ENCODE measurements at regions not wholly inside any gene's neighbourhood (a gene's known extent, or its start where the extent isn't known, plus 50 kb on each side); places are given as distances from the start of the nearest gene placed in this dataset.

GRCh38 chr21:15436031-15436430 is 293.8 kb upstream of the USP25 start:
- no peaks in the 10 kb centered on the region for H3K4me1 ChIP-seq (ENCODE audit: control insufficient read depth, insufficient read depth, low read length)
- no peak overlapping the region for H3K27ac ChIP-seq (ENCODE audit: low read length)
- H3K27me3 ChIP-seq (ENCODE audit: control insufficient read depth, insufficient read depth, low read length), result no peaks in the 10 kb centered on the region
- H3K36me3 ChIP-seq (ENCODE audit: control insufficient read depth, insufficient read depth, low read length), result no peaks in the 10 kb centered on the region
- no peaks in the 10 kb centered on the region for H3K9me3 ChIP-seq (ENCODE audit: control insufficient read depth, low read depth, low read length)
- WGBS (ENCODE audit: insufficient coverage, low lambda C conversion rate), result no CpG with 5 or more reads among the region's 1 CpG
- no peak overlapping the region for H3K4me3 ChIP-seq (ENCODE audit: low read length)
- DNase-seq, result no peak

DNA sequence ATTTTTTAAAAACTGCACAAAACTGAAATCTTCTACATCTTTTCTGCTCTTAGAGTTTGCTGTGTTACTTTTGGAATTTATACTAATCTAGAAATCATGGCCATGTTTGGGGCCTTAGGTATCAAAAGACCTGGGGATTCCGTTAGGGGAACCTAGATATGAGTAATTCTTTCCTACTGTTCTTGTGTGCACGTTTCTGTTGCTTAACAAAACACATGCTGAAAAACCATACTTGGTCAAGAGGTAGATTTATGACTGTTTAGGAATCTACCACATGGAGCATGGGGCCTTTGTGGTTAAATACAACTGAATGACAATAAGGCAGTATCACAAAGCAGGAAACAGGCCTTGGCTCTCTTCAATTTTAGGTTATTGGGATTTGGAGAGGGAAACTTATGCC is 291.9 kb upstream of the USP25 start:
- Histone ChIP-seq H3K27ac (ENCODE audit: low read length) (no peak overlapping the region), H3K4me3 (ENCODE audit: low read length) (no peak overlapping the region), H3K9me3 (ENCODE audit: control insufficient read depth, low read depth, low read length) (no peaks in the 10 kb centered on the region), H3K27me3 (ENCODE audit: control insufficient read depth, insufficient read depth, low read length) (no peaks in the 10 kb centered on the region), H3K36me3 (ENCODE audit: control insufficient read depth, insufficient read depth, low read length) (no peaks in the 10 kb centered on the region), H3K4me1 (ENCODE audit: control insufficient read depth, insufficient read depth, low read length) (peaks cover 4% of the 10 kb centered on the region)
- DNase-seq, result no peak
- 55% methylated on average over 2 of the region's 2 CpGs for WGBS (ENCODE audit: insufficient coverage, low lambda C conversion rate)

DNA sequence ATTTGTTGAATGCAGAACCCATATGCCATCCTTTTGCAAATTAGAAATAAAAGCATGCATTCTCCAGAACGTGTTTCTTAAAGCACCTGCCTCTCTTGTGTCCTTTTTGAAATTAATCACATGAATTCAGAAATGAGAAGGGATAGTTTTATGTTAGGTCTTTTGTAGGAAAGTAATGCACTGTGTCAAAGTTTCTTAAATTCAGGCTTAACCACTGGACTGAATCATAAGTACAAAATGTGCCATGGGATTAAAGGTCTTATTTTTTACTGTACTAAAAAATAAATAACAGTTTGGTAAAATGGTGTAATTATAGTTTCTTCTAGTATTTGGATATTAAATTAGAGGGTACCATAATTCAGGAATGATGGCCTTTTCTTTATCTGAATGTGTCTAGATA is 290.1 kb upstream of the USP25 start:
- no peak overlapping the region for H3K4me3 ChIP-seq (ENCODE audit: low read length)
- peaks cover 10% of the 10 kb centered on the region for H3K4me1 ChIP-seq (ENCODE audit: control insufficient read depth, insufficient read depth, low read length)
- no peaks in the 10 kb centered on the region for H3K9me3 ChIP-seq (ENCODE audit: control insufficient read depth, low read depth, low read length)
- no peak overlapping the region for H3K27ac ChIP-seq (ENCODE audit: low read length)
- WGBS (ENCODE audit: insufficient coverage, low lambda C conversion rate), result 100% methylated on average over 1 of the region's 1 CpG
- no peaks in the 10 kb centered on the region for H3K27me3 ChIP-seq (ENCODE audit: control insufficient read depth, insufficient read depth, low read length)
- no peak for DNase-seq
- no peaks in the 10 kb centered on the region for H3K36me3 ChIP-seq (ENCODE audit: control insufficient read depth, insufficient read depth, low read length)

DNA sequence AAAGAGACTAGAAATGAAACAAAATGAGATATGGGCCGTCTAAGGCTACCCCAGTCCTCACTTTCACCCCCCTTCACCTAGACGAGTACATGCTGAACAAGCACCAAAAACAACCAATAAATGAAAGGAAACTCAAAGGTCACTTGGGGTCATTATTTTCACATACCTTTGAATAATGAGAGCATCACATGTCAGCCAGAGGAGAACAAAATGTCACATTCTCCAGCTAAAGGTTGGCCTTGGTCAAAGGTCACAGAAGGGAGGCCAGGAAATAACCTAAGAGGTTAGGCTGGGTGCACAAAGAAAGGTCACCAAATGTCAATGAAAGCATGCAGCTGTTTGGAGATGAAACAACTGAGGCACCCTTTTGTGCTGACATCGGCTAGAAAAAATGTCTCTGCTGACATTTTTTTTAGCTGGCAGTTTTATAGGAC is 288.7 kb upstream of the USP25 start:
- peaks cover 10% of the 10 kb centered on the region for H3K4me1 ChIP-seq (ENCODE audit: control insufficient read depth, insufficient read depth, low read length)
- no peaks in the 10 kb centered on the region for H3K27me3 ChIP-seq (ENCODE audit: control insufficient read depth, insufficient read depth, low read length)
- no peaks in the 10 kb centered on the region for H3K36me3 ChIP-seq (ENCODE audit: control insufficient read depth, insufficient read depth, low read length)
- no peak for DNase-seq
- H3K27ac ChIP-seq (ENCODE audit: low read length), result no peak overlapping the region
- WGBS (ENCODE audit: insufficient coverage, low lambda C conversion rate), result 60% methylated on average over 1 of the region's 3 CpGs
- no peak overlapping the region for H3K4me3 ChIP-seq (ENCODE audit: low read length)
- H3K9me3 ChIP-seq (ENCODE audit: control insufficient read depth, low read depth, low read length), result no peaks in the 10 kb centered on the region

- Histone ChIP-seq H3K4me3 (ENCODE audit: low read length) (no peak overlapping the region), H3K27me3 (ENCODE audit: control insufficient read depth, insufficient read depth, low read length) (no peaks in the 10 kb centered on the region), H3K9me3 (ENCODE audit: control insufficient read depth, low read depth, low read length) (no peaks in the 10 kb centered on the region), H3K27ac (ENCODE audit: low read length) (no peak overlapping the region), H3K36me3 (ENCODE audit: control insufficient read depth, insufficient read depth, low read length) (no peaks in the 10 kb centered on the region), H3K4me1 (ENCODE audit: control insufficient read depth, insufficient read depth, low read length) (peaks cover 10% of the 10 kb centered on the region)
- no peak for DNase-seq
These were observed 287.8 kb upstream of the USP25 start for GRCh38 chr21:15441992-15442391.

DNA sequence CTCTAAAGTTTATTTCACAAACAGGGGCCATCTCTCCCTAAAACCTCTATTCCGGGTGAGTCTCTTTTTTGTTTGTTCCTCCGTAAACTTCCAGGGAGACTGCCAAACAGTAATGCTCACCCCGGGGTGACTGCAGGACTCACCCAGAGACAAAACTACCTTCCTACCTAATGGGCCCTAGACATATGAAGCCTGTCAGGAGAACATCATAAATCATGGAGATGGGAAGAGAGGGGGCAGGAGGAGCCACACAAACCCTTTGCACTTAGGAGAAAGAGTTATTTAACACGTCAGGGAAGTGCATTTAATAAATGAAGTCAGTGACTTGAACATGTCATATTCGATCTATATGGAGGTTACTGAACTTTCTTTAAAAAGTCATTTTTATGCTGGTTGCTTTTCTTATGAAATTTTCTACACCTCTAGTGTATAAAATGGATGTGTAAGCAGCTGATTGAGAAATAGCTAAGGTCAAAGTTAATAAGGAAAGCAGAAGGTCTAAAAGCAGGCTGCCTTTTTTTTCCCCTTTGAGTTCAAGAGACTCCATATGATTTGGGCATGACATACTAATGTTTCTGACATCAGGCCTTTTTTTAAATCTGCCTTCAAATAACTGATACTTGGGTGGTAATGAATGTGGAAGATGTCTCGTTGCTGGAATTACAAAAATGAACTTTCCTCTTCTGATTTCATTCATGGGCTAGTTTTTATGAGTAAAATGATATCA is 286.9 kb upstream of the USP25 start:
- Histone ChIP-seq H3K9me3 (ENCODE audit: control insufficient read depth, low read depth, low read length) (no peaks in the 10 kb centered on the region), H3K36me3 (ENCODE audit: control insufficient read depth, insufficient read depth, low read length) (no peaks in the 10 kb centered on the region), H3K4me1 (ENCODE audit: control insufficient read depth, insufficient read depth, low read length) (peaks cover 10% of the 10 kb centered on the region), H3K27me3 (ENCODE audit: control insufficient read depth, insufficient read depth, low read length) (no peaks in the 10 kb centered on the region), H3K4me3 (ENCODE audit: low read length) (no peak overlapping the region), H3K27ac (ENCODE audit: low read length) (peak overlapping the region; percentile 43)
- WGBS (ENCODE audit: insufficient coverage, low lambda C conversion rate), result no CpG with 5 or more reads among the region's 6 CpGs
- peak in 1 of 2 donors; percentile 43 for DNase-seq

GRCh38 chr21:15443740-15444117 is 286.1 kb upstream of the USP25 start:
- H3K36me3 ChIP-seq (ENCODE audit: control insufficient read depth, insufficient read depth, low read length), result no peaks in the 10 kb centered on the region
- DNase-seq, result no peak
- H3K4me1 ChIP-seq (ENCODE audit: control insufficient read depth, insufficient read depth, low read length), result peaks cover 10% of the 10 kb centered on the region
- 64% methylated on average over 2 of the region's 2 CpGs for WGBS (ENCODE audit: insufficient coverage, low lambda C conversion rate)
- H3K27me3 ChIP-seq (ENCODE audit: control insufficient read depth, insufficient read depth, low read length), result no peaks in the 10 kb centered on the region
- no peaks in the 10 kb centered on the region for H3K9me3 ChIP-seq (ENCODE audit: control insufficient read depth, low read depth, low read length)
- no peak overlapping the region for H3K27ac ChIP-seq (ENCODE audit: low read length)
- no peak overlapping the region for H3K4me3 ChIP-seq (ENCODE audit: low read length)

DNA sequence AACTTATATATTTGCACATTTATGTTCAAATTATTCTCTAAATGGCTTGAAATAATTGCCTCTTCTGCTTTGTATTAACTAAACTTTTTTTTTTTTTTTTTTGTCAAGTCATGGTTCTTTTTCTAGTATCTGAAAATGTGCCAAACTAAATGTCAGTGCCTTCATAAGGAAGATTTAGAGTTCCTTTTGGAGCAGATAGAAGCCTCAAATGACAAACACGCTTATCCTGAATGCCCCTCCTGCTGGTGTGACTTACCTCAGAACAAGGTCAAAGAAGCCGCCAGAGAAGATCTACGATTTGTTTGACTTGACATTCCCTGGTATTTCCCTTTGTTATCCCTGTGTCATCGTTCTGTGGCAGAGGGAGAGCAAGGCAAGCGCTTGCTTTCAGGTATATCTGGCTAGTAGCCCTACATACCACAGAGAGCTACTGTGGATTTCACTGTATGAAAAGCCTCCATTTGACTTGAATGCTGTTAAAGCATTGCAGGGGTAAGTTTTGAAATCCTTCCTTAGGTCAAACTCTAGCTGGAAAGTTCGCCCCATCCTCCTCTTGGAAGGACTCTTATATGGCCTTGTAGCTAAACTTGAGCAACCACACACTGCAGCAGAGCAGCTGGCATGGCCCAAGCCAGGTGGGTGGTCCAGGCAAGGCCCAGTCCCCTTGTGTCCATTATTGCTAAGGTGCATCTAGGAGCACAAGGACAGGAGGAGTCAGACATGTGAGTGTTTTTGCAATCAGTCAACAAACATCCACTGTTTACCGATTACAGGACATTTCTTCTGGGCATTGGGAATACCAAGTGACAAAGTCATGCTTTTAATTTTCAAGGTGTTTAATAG is 285.4 kb upstream of the USP25 start:
- Histone ChIP-seq H3K9me3 (ENCODE audit: control insufficient read depth, low read depth, low read length) (no peaks in the 10 kb centered on the region), H3K27ac (ENCODE audit: low read length) (no peak overlapping the region), H3K4me1 (ENCODE audit: control insufficient read depth, insufficient read depth, low read length) (peaks cover 10% of the 10 kb centered on the region), H3K4me3 (ENCODE audit: low read length) (no peak overlapping the region), H3K27me3 (ENCODE audit: control insufficient read depth, insufficient read depth, low read length) (no peaks in the 10 kb centered on the region), H3K36me3 (ENCODE audit: control insufficient read depth, insufficient read depth, low read length) (no peaks in the 10 kb centered on the region)
- no CpG with 5 or more reads among the region's 7 CpGs for WGBS (ENCODE audit: insufficient coverage, low lambda C conversion rate)
- no peak for DNase-seq

DNA sequence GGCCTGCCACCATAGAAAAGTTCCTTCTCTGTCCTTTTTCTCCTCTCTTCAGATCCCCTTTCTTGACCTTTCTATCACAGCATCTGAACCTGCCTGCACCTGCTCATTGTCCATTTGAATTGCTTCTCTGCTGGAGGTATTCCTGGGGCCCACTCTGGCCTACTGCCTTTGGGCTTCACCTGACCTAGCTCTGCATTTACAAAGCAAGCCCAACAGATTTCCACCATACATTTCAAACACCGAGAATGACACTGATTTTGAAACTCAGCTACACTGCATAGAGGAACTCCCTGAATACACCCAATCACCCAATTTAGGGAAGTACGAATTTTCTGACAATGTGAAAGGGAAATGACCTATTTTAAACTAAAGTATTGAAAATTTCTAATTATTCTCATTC is 284.5 kb upstream of the USP25 start:
- WGBS (ENCODE audit: insufficient coverage, low lambda C conversion rate), result 100% methylated on average over 1 of the region's 2 CpGs
- Histone ChIP-seq H3K36me3 (ENCODE audit: control insufficient read depth, insufficient read depth, low read length) (no peaks in the 10 kb centered on the region), H3K27ac (ENCODE audit: low read length) (no peak overlapping the region), H3K4me3 (ENCODE audit: low read length) (no peak overlapping the region), H3K4me1 (ENCODE audit: control insufficient read depth, insufficient read depth, low read length) (peaks cover 10% of the 10 kb centered on the region), H3K27me3 (ENCODE audit: control insufficient read depth, insufficient read depth, low read length) (no peaks in the 10 kb centered on the region), H3K9me3 (ENCODE audit: control insufficient read depth, low read depth, low read length) (no peaks in the 10 kb centered on the region)
- no peak for DNase-seq

DNA sequence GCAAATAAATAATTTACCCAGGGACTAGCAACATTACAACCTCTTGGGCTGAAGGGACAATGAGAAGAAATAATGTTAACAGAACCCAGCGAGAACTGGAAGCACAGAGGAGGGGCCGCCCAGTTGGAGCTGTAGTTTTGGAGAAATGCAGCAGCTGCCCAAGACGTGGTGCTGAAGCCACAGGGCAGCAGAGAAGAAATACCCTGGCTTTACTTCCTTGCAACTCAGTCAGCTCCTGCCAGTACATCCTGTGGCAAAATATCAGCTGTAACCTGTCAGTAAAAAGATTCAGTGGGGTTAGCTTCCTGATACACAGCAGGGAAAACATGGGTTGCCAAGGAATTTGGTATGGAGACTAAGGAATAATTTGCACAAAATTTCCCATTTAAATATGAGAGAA is 283.6 kb upstream of the USP25 start:
- no CpG with 5 or more reads among the region's 3 CpGs for WGBS (ENCODE audit: insufficient coverage, low lambda C conversion rate)
- no peaks in the 10 kb centered on the region for H3K27me3 ChIP-seq (ENCODE audit: control insufficient read depth, insufficient read depth, low read length)
- H3K4me3 ChIP-seq (ENCODE audit: low read length), result no peak overlapping the region
- H3K27ac ChIP-seq (ENCODE audit: low read length), result no peak overlapping the region
- no peaks in the 10 kb centered on the region for H3K36me3 ChIP-seq (ENCODE audit: control insufficient read depth, insufficient read depth, low read length)
- no peak for DNase-seq
- H3K4me1 ChIP-seq (ENCODE audit: control insufficient read depth, insufficient read depth, low read length), result peaks cover 10% of the 10 kb centered on the region
- no peaks in the 10 kb centered on the region for H3K9me3 ChIP-seq (ENCODE audit: control insufficient read depth, low read depth, low read length)
